Adrenal gland (tissue), 5 donors: ENCODE measurements at regions not wholly inside any gene's neighbourhood (a gene's known extent, or its start where the extent isn't known, plus 50 kb on each side); places are given as distances from the start of the nearest gene placed in this dataset.

Experiments
- CTCF ChIP-seq, 6 experiments: fragments of 450-650 bp in 4 of 6; fragments of 200-600 bp in 2 of 6; sonication (generic) in 1 of 6; IDR thresholded peaks; 1 replicate in 5 of 6; 2 replicates in 1 of 6; pipeline versions ENCODE4 v1.5.1 to v1.8.0; 2016 to 2021; ENCODE audit warnings: antibody characterized with exemption in 6 of 6, mild to moderate bottlenecking in 2 of 6, moderate library complexity in 1 of 6
- POLR2A ChIP-seq, 2 donors: fragments of 450-650 bp; IDR thresholded peaks; one replicate each; pipeline ENCODE4 v1.6.1; 2017; ENCODE audit warnings: antibody characterized with exemption in 2 of 2, mild to moderate bottlenecking in 2 of 2, moderate library complexity in 1 of 2
- donor health status: DM: no; HTN: no; CAD: no.

GRCh38 chr3:24714436-24714835 lies 219.8 kb upstream of the THRB start:
- TF ChIP-seq CTCF (IDR thresholded peaks at IDR 0.05) (no peak), POLR2A (IDR thresholded peaks at IDR 0.05) (no peak)
